Ishikawa (cell line): ENCODE measurements at regions not wholly inside any gene's neighbourhood (a gene's known extent, or its start where the extent isn't known, plus 50 kb on each side); places are given as distances from the start of the nearest gene placed in this dataset.

Experiments used
- CEBPB ChIP-seq: IDR thresholded peaks from 2 replicates; pipeline ENCODE4 v1.6.1; 2012
- CREB1 ChIP-seq: IDR thresholded peaks from 2 replicates; pipeline ENCODE4 v1.6.1; 2012; ENCODE audit warnings: low read depth
- FOXM1 ChIP-seq: IDR thresholded peaks from 2 replicates; pipeline ENCODE4 v1.6.1; 2012; ENCODE audit warnings: low read depth, borderline replicate concordance
- MAX ChIP-seq: IDR thresholded peaks from 2 replicates; pipeline ENCODE4 v1.6.1; 2012
- RAD21 ChIP-seq: IDR thresholded peaks from 2 replicates; pipeline ENCODE4 v1.6.1; 2012; ENCODE audit warnings: low read depth
- REST ChIP-seq: IDR thresholded peaks from 2 replicates; pipeline ENCODE4 v1.6.1; 2012; ENCODE audit warnings: low read depth, mild to moderate bottlenecking
- TAF1 ChIP-seq: IDR thresholded peaks from 2 replicates; pipeline ENCODE4 v1.6.1; 2012; ENCODE audit warnings: low read depth, mild to moderate bottlenecking
- TEAD4 ChIP-seq: IDR thresholded peaks from 2 replicates; pipeline ENCODE4 v1.6.1; 2012
- USF1 ChIP-seq: IDR thresholded peaks from 2 replicates; pipeline ENCODE4 v1.6.1; 2012
- YY1 ChIP-seq: IDR thresholded peaks from 2 replicates; pipeline ENCODE4 v1.6.1; 2012; ENCODE audit warnings: low read depth
- ZBTB7A ChIP-seq: IDR thresholded peaks from 2 replicates; pipeline ENCODE4 v1.6.1; 2012; ENCODE audit warnings: low read depth

GRCh38 chr3:159147813-159148212 is 346.0 kb downstream of the MFSD1 start:
- TF ChIP-seq ZBTB7A (no peak), MAX (no peak), YY1 (no peak), CEBPB (no peak), CREB1 (no peak), RAD21 (no peak), TAF1 (no peak), REST (no peak), USF1 (no peak), TEAD4 (no peak), FOXM1 (no peak)
